Endothelial cell of umbilical vein (primary cell): ENCODE measurements at regions not wholly inside any gene's neighbourhood (a gene's known extent, or its start where the extent isn't known, plus 50 kb on each side); places are given as distances from the start of the nearest gene placed in this dataset.

Experiments used
- BruUV-seq: library from RNA; stranded (reverse); fragments of 400-500 nt; replicated peaks from 2 replicates; lab custom pipeline; 2021; lab: Mats Ljungman, UMichigan
- CTCF ChIA-PET: fragments of 300-600, 350-600 bp; sonication (Branson Sonifier 250); formaldehyde crosslinking; loops from one replicate; lab custom pipeline; 2021; ENCODE audit warnings: antibody characterized with exemption, inconsistent platforms; lab: Charles Lee
- POLR2A ChIA-PET: fragments of 300-600, 350-600 bp; sonication (Branson Sonifier 250); formaldehyde crosslinking; loops from one replicate; lab custom pipeline; 2021; ENCODE audit warnings: antibody characterized with exemption, inconsistent platforms; lab: Charles Lee
- DNase-seq: peaks from one replicate; pipeline ENCODE4 v3.0.0-alpha.2; 2011; ENCODE audit warnings: low read depth, low spot score
- FAIRE-seq: peaks from 2 replicates; lab custom pipeline; 2011; peaks lifted over from hg19 to GRCh38; lab: Jason Lieb, UNC
- H2AFZ ChIP-seq: 2 replicates; pipeline ENCODE4 v1.6.0; 2012; ENCODE audit warnings: low read depth, low read length, control low read depth, inconsistent platforms
- H3K27ac ChIP-seq: 2 replicates; pipeline ENCODE4 v1.5.1; 2011; ENCODE audit warnings: low read depth, mild to moderate bottlenecking, control low read depth, low read length, moderate library complexity; ENCODE audit not compliant: insufficient read depth
- H3K27me3 ChIP-seq, 2 experiments: 2 replicates each; pipeline versions ENCODE4 v1.6.0 to v1.6.1; 2011; ENCODE audit warnings: low read length in 2 of 2, mixed read lengths in 1 of 2; ENCODE audit not compliant: control insufficient read depth in 2 of 2, insufficient read depth in 2 of 2
- H3K36me3 ChIP-seq, 2 experiments: 2 replicates in 1 of 2; 3 replicates in 1 of 2; pipeline ENCODE4 v1.5.1; 2011; ENCODE audit warnings: low read length in 2 of 2, mild to moderate bottlenecking in 1 of 2, moderate library complexity in 1 of 2; ENCODE audit not compliant: control insufficient read depth in 2 of 2, insufficient read depth in 2 of 2; ENCODE audit errors: extremely low read depth in 1 of 2
- H3K4me1 ChIP-seq: 3 replicates; pipeline ENCODE4 v1.5.1; 2011; ENCODE audit warnings: mild to moderate bottlenecking, low read length; ENCODE audit not compliant: control insufficient read depth, insufficient read depth; ENCODE audit errors: extremely low read depth
- H3K4me2 ChIP-seq: 2 replicates; pipeline ENCODE4 v1.6.1; 2011; ENCODE audit warnings: low read length, control low read depth, mixed read lengths; ENCODE audit not compliant: insufficient read depth
- H3K4me3 ChIP-seq, 3 experiments: fragments of 200-600 bp in 1 of 3; sonication (generic), shearing (Covaris generic) in 1 of 3; replicated peaks in 1 of 3; 2 replicates each; pipeline ENCODE4 v1.5.1; 2011 to 2016; ENCODE audit warnings: control low read depth in 3 of 3, low read length in 3 of 3, mild to moderate bottlenecking in 2 of 3, inconsistent platforms in 1 of 3, low read depth in 1 of 3, moderate library complexity in 1 of 3; ENCODE audit not compliant: insufficient read depth in 1 of 3
- H3K79me2 ChIP-seq: 2 replicates; pipeline ENCODE4 v1.6.0; 2012; ENCODE audit warnings: low read length, inconsistent platforms; ENCODE audit not compliant: control insufficient read depth, insufficient read depth
- H3K9ac ChIP-seq: replicated peaks from 2 replicates; pipeline ENCODE3; 2011; ENCODE audit warnings: low read length, control low read depth; ENCODE audit not compliant: insufficient read depth; ENCODE audit errors: extremely low read depth
- H3K9me1 ChIP-seq: replicated peaks from 3 replicates; pipeline ENCODE4 v1.6.0; 2011; ENCODE audit warnings: mild to moderate bottlenecking, low read length; ENCODE audit not compliant: control insufficient read depth, insufficient read depth; ENCODE audit errors: extremely low read depth
- H3K9me3 ChIP-seq: replicated peaks from 2 replicates; pipeline ENCODE4 v1.5.1; 2012; ENCODE audit warnings: low read length, inconsistent platforms; ENCODE audit not compliant: control insufficient read depth, insufficient read depth
- H4K20me1 ChIP-seq: replicated peaks from 2 replicates; pipeline ENCODE3; 2011; ENCODE audit warnings: mild to moderate bottlenecking, low read length; ENCODE audit not compliant: control insufficient read depth, insufficient read depth; ENCODE audit errors: extremely low read depth
- EZH2 ChIP-seq: IDR thresholded peaks from 2 replicates; pipeline ENCODE4 v1.6.1; 2012; ENCODE audit warnings: borderline replicate concordance, low read depth, mild to moderate bottlenecking, moderate library complexity, low read length, inconsistent platforms; ENCODE audit not compliant: severe bottlenecking
- FOS ChIP-seq: IDR thresholded peaks from 2 replicates; pipeline ENCODE4 v1.6.1; 2011; ENCODE audit warnings: mild to moderate bottlenecking, low read length, moderate library complexity, borderline replicate concordance; ENCODE audit not compliant: insufficient read depth
- GATA2 ChIP-seq: IDR thresholded peaks from 2 replicates; pipeline ENCODE4 v1.7.0; 2011; ENCODE audit warnings: low read depth, mild to moderate bottlenecking, moderate library complexity, mixed read lengths, low read length; ENCODE audit not compliant: insufficient read length, insufficient read depth
- JUN ChIP-seq: IDR thresholded peaks from 2 replicates; pipeline ENCODE4 v1.6.1; 2011; ENCODE audit warnings: borderline replicate concordance, low read depth; ENCODE audit not compliant: insufficient read length, insufficient read depth
- MYC ChIP-seq: IDR thresholded peaks from one replicate; pipeline ENCODE4 v1.6.1; 2011; ENCODE audit warnings: mild to moderate bottlenecking, low read depth, low read length
- POLR2A ChIP-seq: IDR thresholded peaks from 2 replicates; pipeline ENCODE4 v1.6.1; 2012; ENCODE audit warnings: low read depth, mild to moderate bottlenecking, control low read depth, low read length
- POLR2AphosphoS5 ChIP-seq: IDR thresholded peaks from 2 replicates; pipeline ENCODE4 v1.6.1; 2012; ENCODE audit warnings: low read depth, mild to moderate bottlenecking, control low read depth, low read length, moderate library complexity; ENCODE audit not compliant: insufficient read depth
- dilution Hi-C: fragments of 300-500 bp; cut with MboI; formaldehyde crosslinking; loops from one replicate; pipeline ENCODE4 v1.15.0; 2019; ENCODE audit warnings: low sequenced_read_pairs; ENCODE audit not compliant: extremely low pct_ligation_motif_present
- intact Hi-C: fragments of 100-400 bp; cut with micrococcal nuclease; formaldehyde crosslinking; loops from one replicate; pipeline ENCODE4 v1.10.0; 2022
- TF ChIP-seq, protein P1 (sequence below): IDR thresholded peaks from 2 replicates; pipeline ENCODE4 v1.6.1; 2011; ENCODE audit not compliant: insufficient read depth, insufficient read length
- TF ChIP-seq, protein P2 (sequence below), 2 donors: IDR thresholded peaks; 1 replicate in 1 of 2; 2 replicates in 1 of 2; pipeline ENCODE4 v1.5.1; 2011; ENCODE audit warnings: low read length in 2 of 2, mild to moderate bottlenecking in 2 of 2, moderate library complexity in 2 of 2, control low read depth in 1 of 2, inconsistent platforms in 1 of 2, low read depth in 1 of 2; ENCODE audit not compliant: insufficient read depth in 1 of 2; ENCODE audit errors: extremely low read depth in 1 of 2

DNA sequence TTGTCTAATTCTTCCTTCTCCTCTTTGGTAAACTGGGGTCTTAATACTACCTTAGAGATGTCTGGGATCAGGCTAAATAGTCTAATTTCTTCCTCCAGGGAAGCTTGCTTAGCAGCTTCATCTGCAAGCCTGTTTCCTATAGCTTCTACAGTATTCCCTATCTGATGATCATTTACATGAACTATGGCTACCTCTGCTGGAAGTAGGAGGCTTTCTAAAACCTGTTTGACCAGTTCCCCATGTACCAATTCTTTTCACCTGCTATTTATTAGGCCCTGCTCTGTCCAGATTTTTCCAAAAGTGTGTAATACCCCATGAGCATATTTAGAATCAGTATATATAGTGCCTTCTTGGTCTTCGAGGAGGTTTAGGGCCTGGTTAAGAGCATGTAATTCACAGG is 619.8 kb downstream of the HINT1 start:
- intact Hi-C loops, result no loop called here
- no peaks in the 10 kb centered on the region for H3K9me1 ChIP-seq
- no TSS peak for BruUV-seq
- H3K79me2 ChIP-seq, result no peaks in the 10 kb centered on the region
- H3K4me3 ChIP-seq, result no peak overlapping the region
- no peak overlapping the region for H2AFZ ChIP-seq
- CTCF ChIA-PET, result interaction anchor here (0.7 kb wide), 1 partner anchor 646 kb away, joined by 3 read pairs; no protein-coding TSS in a partner anchor
- no peak for TF ChIP-seq POLR2AphosphoS5
- TF ChIP-seq GATA2, result no peak
- TF ChIP-seq POLR2A, result no peak
- TF ChIP-seq, protein P1, sequence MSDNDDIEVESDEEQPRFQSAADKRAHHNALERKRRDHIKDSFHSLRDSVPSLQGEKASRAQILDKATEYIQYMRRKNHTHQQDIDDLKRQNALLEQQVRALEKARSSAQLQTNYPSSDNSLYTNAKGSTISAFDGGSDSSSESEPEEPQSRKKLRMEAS, result no peak
- TF ChIP-seq, protein P2, sequence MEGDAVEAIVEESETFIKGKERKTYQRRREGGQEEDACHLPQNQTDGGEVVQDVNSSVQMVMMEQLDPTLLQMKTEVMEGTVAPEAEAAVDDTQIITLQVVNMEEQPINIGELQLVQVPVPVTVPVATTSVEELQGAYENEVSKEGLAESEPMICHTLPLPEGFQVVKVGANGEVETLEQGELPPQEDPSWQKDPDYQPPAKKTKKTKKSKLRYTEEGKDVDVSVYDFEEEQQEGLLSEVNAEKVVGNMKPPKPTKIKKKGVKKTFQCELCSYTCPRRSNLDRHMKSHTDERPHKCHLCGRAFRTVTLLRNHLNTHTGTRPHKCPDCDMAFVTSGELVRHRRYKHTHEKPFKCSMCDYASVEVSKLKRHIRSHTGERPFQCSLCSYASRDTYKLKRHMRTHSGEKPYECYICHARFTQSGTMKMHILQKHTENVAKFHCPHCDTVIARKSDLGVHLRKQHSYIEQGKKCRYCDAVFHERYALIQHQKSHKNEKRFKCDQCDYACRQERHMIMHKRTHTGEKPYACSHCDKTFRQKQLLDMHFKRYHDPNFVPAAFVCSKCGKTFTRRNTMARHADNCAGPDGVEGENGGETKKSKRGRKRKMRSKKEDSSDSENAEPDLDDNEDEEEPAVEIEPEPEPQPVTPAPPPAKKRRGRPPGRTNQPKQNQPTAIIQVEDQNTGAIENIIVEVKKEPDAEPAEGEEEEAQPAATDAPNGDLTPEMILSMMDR (IDR thresholded peaks at IDR 0.05; ENCODE audit: extremely low read depth in 1 of 2, insufficient read depth in 1 of 2, low read depth in 1 of 2, low read length in 2 of 2), result no peak
- TF ChIP-seq JUN, result no peak
- TF ChIP-seq EZH2, result no peak
- TF ChIP-seq FOS, result no peak
- no peak for TF ChIP-seq MYC
- DNase-seq, result no peak
- no peak for FAIRE-seq
- no peaks in the 10 kb centered on the region for H3K36me3 ChIP-seq
- H3K9me3 ChIP-seq, result no peaks in the 10 kb centered on the region
- H3K4me1 ChIP-seq, result peaks cover 8% of the 10 kb centered on the region
- H4K20me1 ChIP-seq, result no peaks in the 10 kb centered on the region
- no peak overlapping the region for H3K4me2 ChIP-seq
- no peak overlapping the region for H3K27ac ChIP-seq
- dilution Hi-C loops, result no loop called here
- POLR2A ChIA-PET, result no interaction called here
- no peaks in the 10 kb centered on the region for H3K27me3 ChIP-seq
- no peak overlapping the region for H3K9ac ChIP-seq
